Stimulated activated CD4-positive, alpha-beta T cell treated with anti-CD3 and anti-CD28 coated beads, Interleukin-4, amount 100 ng/mL, for 4 hours (primary cell): ENCODE measurements at regions not wholly inside any gene's neighbourhood (a gene's known extent, or its start where the extent isn't known, plus 50 kb on each side); places are given as distances from the start of the nearest gene placed in this dataset.

Experiments
- DNase-seq, 2 experiments: peaks; one replicate each; pipeline ENCODE4 v3.0.0-alpha.2; 2020

DNA sequence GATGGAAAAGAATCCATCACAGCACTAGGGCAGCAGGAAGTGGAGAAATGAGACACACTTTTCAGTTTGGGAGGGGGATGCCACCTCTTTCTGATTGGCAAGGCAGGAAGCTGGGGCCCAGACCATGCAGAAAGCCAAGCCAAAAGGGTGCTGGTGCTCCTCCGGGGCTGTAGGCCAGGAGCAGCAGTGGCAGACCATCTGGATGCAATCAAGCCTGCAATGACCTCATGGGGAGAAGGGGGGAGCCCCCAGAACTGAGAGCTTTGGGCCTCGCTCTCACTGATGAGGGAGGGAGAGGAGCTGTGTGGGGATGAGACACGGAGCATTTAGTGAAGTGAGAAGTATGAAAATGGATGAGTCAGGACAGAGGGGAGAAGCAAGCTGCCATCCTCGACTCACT, 141.3 kb upstream of the NALF2 start:
- DNase-seq, result no peak

DNA sequence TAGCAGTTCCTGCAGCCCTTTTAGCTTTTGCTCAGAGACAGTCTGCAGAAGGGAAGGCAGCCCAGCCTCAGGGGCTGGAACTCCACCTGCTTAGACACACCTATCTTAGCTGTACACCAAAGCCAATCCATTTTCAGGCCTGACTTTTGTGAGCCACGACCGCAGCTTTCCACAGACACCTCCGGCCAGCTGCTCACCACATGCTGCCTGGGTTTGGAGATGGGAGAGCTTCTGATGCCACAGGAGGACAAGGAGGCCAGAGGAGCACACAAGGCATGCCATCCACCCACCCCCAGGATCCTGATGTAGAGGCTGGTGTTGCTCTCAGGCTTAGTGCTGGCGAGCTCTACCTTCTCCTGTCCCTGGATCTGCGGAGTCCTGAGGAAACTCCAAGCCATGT, 141.8 kb upstream of the NALF2 start:
- DNase-seq, result no peak

DNA sequence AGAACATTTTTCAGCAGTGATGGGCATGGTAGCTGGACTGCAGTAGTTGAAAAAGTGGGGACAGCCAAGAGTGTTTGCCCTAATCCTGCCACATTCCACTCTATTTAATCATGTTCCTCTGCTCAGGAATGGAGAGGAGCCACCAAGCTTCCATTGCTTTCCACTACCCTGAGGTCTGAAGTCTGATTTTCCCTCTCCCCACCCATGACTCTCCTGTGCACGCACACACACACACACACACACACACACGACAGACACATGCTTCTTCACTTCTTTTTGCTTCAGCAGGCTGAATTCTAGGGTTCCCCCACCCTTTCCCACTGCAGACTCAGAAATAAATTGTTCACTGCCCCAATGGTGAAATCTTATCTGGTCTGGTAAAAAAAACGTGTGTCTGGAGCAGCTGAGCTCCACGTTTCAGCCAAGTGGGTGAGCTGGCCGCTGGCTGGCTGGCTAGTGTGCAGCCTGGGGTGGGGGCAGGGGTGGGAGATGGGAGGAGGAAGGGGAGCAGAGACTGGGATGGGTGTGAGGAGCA, 142.7 kb upstream of the NALF2 start:
- DNase-seq, result no peak

DNA sequence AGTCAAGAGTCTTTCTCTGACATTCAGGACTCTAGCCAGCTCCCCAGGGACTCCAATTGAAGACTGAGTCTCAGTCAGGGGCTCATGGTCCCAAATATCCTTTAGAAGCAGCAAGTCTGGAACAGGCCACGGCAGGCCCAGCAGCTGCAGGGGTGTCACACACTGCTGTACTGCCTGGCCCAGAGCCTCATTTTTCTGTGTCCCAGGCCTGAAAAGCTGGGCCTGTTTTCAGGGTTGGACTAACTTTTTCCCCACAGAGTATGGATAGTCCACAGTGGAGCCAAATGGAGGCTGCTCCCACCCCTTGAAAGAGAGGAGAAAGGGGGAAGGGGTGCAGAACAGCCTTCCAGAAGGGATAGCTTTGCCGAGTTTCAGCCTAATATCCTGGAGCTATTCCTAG, 146.8 kb upstream of the NALF2 start:
- no peak for DNase-seq

DNA sequence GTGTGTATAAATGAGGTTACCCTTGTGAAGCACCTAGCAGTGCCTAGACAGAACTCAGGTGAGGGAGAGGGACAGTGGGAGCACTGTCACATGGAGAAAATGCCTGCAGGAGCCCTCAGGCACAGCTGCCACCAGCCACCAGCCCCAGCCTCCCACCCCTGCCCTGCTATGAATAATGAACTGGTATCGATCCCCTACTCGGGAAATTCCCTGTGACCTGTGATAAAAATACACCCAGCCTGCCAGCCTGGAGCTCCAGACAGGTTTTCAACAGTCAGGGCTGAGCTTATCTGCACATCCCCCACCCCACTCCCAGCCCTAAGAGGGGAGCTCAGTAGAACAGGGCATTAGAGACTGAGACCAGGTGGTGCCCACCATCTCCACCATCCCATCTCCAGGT, 159.6 kb upstream of the PJA1 start:
- no peak for DNase-seq

DNA sequence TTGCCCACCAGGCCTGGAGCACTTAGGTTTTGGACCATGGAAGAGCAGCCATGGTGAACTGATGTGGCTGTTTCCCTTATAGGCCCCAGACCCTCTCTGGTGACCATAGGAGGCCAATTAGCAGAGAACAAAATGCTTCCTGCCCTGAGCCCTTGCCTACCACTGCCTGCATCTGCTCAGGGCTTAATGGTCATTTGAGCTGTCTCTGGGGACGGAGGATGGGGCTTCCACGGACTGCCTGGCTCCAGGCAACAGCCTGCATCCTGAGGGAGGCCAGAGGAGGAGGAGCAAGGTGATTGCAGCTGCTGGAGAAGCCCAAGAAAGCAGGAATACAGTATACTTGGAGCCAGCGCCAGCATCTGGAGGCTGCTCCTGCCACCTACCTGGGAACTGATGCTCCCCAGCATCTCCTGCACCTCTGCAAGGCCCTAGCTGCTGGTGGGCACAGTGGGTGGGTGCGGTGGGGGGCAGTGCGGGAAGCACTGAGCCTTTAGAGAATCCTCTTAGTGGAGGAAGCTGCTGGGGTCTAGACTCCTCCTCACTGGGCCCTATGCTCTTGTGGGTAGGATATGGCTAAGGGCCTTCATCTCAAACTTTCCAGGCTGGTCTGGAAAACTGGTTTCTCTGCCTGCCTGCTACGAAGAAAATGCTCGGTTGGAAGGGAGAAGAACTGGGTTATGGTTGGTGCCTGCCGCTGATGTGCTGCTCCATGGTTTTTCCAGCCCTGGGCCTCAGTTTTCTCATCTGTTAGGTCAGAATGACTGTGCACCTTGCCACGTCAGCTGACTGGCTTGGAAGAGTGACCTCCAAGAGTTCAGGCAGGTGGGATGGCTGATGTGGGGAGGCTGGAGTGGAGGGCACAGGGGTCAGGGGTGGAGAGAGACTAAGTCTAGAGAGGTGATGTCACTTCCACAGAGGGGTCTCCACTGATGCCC, 158.8 kb upstream of the PJA1 start:
- no peak for DNase-seq

DNA sequence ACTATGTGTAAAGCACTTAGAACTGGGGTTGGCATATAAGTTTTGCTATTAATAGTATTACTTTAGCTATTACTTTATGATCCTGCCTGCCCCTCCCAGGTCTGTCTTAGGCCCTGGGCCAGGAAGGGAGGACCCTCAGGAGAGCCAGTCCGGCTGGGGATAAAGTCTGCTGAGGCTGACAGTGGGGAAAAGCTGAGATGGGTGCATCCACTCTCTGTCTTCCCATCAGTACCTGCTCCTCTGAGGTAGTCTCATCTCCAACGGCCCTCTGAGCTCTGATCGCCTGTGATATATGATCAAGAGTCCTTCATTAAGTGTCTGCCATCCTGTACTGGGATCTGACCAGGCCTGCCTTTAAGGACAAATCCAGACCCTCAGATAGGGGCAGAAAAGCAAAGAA, 156.5 kb upstream of the PJA1 start:
- no peak for DNase-seq

DNA sequence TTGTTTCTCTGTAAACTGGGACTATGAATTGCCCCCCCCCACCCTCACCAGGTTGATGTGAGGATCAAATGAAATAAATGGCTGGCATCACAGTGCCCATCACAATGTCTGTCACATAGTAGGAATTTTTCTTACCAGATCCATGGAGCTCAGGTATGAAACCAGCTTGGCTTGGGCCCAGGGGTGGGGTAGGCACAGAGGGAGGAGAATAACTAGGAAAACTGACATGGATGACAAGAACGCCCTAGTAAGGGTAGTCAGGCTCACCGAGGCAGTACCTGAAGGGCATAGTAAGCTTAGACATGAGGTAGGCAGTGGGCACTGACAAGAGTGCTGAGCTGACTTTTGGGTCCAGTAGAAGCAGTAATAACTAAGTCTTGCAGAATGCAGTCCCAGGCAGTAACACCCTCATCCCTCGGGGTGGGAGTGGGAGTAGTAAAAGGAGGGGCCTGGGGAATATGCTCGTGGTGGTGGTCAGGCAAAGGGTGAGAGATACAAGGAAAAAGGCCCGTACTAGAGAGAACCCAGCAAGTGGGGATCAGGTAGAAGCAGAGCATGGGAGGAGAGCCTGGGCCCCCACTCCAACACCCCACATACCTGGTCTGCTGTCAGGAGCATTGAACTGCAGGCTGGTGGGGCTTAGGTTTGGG, 155.9 kb upstream of the PJA1 start:
- no peak for DNase-seq

DNA sequence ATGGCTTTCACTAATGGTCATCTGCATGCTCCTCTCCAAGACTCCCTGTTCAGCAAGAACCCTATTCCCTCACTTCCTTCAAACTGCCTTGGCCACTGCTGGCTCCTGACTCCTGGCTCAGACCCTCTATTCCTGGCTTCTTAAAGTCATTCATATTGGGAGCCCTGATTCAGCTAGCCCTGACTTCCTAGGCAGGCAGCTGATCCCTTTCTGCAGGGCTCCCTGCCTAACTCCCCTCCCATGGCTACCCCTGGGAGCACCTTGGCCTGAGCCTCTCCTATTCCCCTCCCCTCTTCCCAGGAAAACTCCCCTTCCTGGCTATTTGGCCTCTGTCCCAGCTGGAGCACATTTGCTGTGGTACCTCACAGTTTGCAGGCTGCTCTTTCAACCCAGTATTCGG, 154.9 kb upstream of the PJA1 start:
- DNase-seq, result no peak

DNA sequence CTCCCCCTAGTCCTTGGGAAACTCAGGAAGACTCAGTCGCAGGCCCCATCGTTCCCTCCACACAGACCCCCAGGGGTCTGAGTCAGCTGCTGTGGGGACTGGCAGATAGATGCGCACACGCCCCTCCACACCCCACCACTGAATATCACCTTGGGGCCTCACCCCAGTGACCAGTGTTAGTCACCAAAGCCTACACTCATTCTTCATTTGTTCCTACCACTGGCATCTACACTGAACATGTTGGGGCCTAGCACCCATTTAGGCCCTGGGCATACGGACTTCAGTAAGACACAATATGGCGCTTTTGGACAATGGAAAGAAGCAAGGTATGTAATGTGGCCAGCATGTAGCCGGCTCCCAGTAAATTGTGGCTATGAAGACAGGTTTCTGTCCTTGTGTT, 154.1 kb upstream of the PJA1 start:
- no peak for DNase-seq

DNA sequence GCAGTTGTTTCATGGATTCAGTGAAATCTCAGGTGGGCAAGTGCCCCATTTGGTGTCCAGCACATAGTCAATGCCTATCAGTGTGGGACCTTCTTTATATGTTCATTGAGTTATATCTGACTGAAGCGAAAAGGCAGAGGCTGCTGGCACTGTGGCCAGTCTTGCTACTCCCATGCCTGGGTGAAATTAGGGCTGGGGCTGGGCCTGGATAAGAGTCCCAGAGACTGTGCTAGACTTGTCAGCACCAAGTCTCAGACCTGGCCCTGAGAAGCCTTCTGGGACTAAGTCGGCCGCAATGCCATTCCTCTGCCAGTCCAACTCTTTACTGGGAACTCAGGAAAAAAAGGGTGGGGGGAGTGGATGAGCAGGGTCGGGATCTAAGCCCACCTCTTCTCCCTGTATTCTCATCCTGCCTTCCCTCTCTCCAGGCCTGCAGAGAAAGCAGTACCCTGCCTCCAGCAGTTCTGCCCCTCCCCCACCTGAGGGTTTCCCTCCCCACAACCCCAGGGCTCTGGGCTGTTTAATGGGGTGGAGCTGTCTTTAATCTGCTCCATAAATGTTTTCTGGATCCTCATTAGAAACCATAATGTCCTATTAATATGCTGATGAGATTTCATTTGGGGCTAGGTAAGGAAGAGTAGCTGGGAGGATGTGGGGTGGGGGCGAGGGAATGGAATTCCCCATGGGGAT, 153.5 kb upstream of the PJA1 start:
- DNase-seq, result no peak

DNA sequence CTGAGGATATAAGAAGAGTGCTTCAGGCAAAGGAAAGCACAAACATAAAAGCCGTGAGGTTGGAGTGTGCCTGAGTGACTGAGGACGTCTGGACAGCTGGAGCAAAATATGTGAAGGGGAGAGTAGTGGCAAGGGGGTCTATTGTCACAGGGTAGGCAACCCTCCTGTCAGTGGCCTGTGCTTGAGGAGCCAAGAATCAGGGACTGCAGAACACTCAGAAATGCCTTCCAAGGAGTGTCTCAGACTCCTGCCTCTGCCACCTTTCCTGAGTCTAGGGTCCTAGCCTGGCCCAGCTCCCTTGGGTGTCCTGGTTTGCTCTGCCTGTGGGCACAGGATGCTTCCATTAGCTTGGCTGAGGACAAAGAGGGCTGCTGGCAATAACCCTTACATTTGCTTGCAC, 152.5 kb upstream of the PJA1 start:
- no peak for DNase-seq

DNA sequence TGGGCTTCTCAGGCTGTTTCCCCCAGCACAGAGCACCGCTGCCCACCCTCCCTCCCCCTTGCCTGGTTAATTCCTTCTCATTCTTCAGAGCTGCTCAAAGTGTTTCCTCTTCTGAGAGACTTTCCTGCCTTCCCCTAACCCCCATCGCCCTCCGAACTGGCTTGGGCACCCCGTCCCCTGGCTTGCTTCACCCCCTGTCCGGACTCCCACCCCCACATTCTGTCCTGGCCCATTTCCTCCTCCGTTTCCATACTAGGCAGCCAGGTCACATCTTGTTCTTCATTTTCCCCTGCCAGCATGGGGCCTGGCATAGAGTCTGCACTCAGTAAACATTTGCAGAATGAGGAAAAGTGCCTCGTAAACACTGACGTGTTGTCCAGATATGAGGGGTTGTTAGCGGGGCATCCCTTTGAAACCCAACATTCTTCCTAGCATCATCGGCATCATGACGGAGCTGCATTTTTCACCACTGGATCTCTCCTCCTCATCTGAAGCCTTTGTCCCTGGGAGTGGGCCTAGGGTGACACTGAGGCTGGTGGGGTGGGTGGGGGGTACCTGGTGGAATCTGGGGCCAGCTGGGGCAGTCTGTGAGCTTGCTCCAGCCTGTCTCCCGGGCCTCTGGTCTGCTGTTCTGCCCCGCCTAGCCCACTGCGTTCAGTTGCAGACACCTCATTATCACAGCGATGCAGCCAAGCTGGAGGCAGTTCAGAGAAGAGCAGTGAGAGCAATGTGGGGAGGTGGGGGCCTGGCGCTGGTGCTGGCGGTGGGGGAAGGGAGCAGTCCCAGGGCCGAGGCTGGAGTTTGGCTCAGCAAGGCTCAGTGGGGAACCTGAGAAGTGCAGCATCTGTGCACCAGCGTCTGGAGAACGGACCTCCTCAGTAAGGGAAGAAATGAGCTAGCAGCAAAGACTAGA, 149.4 kb upstream of the PJA1 start:
- DNase-seq, result no peak

DNA sequence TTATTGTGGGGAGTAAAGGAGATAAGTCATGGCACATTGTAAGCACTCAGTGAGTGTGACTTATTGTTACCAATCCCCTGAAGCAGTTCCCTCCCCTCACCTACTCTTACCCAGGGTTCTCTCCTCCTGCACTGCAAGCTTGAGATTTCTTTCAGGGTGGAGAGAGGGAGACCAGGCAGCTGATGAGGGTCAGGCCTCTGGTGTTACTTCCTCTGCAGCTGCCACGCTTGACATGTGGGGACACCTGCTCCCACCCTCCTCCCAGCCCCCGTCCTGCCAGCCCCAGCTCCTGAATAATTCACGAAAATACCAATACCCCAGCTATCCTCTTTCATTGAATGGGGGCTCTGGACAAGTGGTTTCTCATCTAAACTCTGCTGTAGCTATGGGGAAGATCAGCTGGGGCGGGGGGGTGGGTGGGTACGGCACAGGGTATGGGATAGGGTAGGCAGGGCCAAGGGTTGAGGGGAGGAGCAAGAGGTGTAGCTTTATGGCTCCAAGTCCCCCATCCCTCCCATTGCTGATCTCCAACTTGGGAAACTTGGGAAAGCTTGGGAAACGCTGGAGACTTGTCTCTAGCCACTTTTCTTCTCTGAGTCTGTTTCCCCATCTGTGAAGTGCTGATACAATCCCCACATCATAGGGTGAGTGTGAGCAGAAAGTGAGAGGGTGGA, 148.5 kb upstream of the PJA1 start:
- DNase-seq, result no peak

DNA sequence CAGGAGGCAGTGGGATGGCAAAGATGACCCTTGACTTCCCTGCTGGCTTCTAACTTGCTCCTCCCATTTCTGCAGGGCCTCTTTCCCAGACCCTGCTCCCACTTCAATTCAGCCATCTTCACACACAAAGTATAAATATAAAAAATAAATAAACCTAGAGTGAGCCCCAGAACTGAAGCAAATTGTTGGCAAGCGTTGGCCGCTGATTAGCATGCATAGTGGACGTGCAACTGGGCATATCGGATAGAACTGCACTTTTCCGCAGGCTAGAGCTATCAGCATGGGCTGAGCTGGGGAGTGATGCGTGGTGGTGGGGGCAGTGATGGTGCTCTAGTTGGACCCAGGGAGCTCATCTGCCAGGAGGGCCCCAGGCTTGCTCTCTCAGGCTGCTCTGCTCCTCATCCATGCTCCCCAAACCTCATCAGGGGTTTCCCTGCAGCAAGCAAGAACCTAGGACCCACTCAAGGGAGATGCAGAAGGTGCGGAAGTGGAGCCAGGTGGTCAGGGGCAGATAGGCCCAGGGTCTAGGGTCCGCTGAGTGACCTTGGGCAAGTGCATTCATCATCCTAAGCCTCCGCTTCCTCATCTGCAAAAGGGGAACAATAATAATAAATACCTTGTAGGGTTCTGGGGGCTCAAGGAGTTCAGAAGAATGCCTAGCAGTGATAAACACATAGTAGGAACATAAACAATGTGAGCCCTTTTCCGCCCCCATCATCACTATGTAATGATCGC, 146.8 kb upstream of the PJA1 start:
- no peak for DNase-seq

DNA sequence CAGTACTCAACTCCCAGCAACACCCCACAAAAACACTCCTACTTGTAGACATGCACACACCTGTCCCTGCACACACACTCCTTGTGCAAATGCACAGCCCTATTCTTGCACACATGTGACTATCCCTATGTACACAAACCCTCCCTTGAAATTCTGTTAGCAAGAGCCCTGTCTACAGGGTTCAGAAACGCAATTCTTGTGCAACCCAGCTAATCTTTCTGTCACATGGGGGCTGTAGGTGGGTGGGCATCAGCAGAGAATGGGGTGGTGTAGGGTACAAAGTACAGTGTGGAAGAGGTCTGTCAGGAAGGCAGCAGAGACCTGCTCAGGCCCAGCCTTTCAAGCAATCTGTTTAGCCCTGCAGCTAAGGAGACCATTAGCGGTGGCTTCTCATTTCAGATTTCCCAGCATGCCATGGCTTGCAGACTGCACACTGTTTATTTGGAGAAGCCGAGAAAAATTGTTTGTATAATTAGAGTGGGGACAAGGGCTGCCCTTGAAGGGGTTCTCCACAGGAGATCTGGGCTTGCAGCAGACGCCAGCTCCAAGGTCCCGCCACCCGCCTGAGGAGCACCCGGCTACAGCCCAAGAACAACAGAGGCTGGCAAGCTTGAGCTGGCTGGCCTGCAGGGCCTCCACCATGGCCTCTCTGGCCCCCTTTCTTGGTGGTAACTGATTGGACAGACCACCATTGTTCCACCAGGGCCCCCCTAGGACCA, 144.0 kb upstream of the PJA1 start:
- DNase-seq, result no peak

DNA sequence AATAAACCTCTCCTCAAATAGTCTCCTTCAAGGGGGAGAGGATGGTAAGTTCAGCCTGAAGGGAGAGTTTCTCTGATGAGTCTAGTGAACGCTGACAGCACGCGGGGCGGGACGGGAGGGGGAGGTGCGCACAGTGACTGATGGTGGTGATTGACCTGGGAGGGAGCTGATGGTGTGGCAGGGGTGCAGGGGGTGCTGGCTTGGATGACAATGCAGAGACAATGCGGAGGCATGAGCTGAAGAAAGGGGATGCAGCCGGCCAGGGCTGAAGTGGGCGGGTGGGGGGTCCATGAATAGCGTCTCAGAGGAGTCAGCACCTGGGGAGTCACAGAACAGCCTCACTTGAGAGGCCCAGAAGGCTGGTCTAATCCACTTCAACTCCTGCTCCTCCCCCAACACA, 142.5 kb upstream of the PJA1 start:
- DNase-seq, result no peak

DNA sequence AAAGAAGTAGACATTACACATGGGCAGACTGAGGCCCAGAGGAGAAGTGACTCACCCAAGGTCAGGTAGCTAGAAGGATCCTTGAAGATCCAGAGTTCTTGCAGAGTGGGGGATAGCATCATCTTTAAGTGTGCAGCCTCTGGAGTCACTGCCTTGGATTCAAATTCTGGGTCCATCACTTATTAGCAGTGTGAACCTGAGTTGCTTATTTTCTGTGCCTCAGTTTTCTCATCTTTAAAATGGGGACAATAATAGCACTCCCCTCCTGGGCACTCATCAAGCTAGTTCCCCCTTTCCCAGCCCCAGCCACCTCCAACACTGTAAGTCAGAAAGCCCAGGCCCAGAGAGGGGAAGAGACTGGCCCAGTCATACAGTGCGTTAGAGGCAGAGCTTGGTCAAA, 141.8 kb upstream of the PJA1 start:
- DNase-seq, result no peak

DNA sequence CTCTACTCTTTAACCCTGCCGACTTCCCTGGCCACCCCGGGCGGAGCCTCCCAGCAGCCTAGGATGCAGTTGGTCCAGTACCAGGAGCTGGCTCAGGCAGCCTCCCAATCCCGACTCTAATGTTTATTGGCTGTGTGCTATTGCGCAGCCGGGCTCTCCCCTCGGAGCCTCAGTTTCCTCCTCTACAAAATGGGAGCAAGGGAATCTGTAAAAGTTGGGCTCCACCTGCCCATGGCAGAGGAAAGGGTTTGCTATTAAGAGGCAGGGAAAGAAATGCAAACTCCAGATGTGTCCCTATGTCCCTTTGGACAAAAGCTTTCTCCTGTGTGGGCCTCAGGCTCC, 140.8 kb upstream of the PJA1 start:
- DNase-seq, result no peak

DNA sequence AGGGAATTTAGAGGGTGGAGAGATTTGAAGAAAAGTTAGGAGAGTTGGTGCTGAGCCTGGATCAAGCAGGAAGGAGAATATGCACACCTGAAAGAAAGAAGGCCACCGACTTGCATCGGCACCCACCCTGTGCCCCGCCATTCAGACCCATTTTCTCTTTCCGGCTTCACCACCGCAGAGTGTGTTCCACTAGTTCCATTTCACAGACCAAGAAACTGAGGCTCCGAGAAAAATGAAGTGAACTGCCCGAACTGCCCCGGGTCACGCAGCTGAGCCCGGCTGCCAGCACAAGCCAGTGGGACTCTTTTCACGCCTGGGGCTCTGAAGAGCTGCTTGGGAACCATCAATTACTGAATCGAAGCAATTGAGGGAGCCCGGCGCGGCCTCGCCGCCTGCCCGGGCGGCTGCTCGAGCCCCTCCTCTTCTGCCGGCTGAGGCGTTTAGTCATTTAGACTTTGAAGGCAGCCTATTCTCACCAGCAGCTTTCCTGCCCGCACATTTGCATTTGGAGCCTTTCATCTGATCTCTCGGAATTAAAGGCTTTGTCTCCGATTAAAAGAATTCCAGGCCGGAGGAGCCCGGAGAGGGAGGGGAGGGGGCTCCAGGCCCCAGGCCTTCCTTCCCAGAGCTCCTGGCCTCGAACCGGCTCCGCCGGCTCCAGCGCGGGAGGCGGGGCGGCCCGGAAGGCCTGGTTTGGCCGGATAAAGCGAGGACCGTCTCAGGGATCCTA, 140.2 kb upstream of the PJA1 start:
- no peak for DNase-seq
